ENCODE measurements at regions not wholly inside any gene's neighbourhood (a gene's known extent, or its start where the extent isn't known, plus 50 kb on each side); places are given as distances from the start of the nearest gene placed in this dataset.

- no TSS peak for BruUV-seq (replicated peaks)
- RAD21 ChIA-PET (ENCODE audit: low non-redundant PET in 1 of 2, low total read pairs in 2 of 2, uncharacterized antibody in 2 of 2, unreplicated experiment in 2 of 2): no interaction called here
- POLR2A ChIA-PET: no interaction called here
These were observed 641.1 kb downstream of the RAPGEF2 start for GRCh38 chr4:159743971-159744370.

More at GRCh38 chr4:159743971-159744370, 641.1 kb downstream of the RAPGEF2 start:
- Histone ChIP-seq H3K9ac (ENCODE audit: low read length) (no peak overlapping the region), H3K4me2 (ENCODE audit: low read length) (no peak overlapping the region), H3K79me2 (ENCODE audit: insufficient read depth, low read length) (no peaks in the 10 kb centered on the region), H3K4me1 (ENCODE audit: control insufficient read depth in 1 of 2, insufficient read depth in 2 of 2, low read length in 2 of 2) (no peaks in the 10 kb centered on the region), H3K36me3 (ENCODE audit: control insufficient read depth in 1 of 2, insufficient read depth in 2 of 2, low read length in 2 of 2) (no peaks in the 10 kb centered on the region), H3K9me2 (ENCODE audit: insufficient read depth) (no peaks in the 10 kb centered on the region), H3K27me3 (ENCODE audit: insufficient read depth, low read length) (no peaks in the 10 kb centered on the region), H3K4me3 (replicated peaks in 1 of 2; ENCODE audit: low read depth in 1 of 2, low read length in 2 of 2) (no peak overlapping the region), H3K9me3 (ENCODE audit: control insufficient read depth in 1 of 2, insufficient read depth in 1 of 2, low read depth in 1 of 2, low read length in 2 of 2) (no peaks in the 10 kb centered on the region), H4K20me1 (ENCODE audit: insufficient read depth) (no peaks in the 10 kb centered on the region), H3K27ac (ENCODE audit: low read depth, low read length) (no peak overlapping the region), H2AFZ (ENCODE audit: low read depth, low read length, poor library complexity, severe bottlenecking) (no peak overlapping the region)
- TF ChIP-seq RAD21 (IDR thresholded peaks at IDR 0.05; ENCODE audit: low read depth) (no peak), CEBPB (IDR thresholded peaks at IDR 0.05; ENCODE audit: low read depth) (no peak), SRF (IDR thresholded peaks at IDR 0.05; ENCODE audit: low read depth) (no peak), EZH2phosphoT487 (IDR thresholded peaks at IDR 0.05; ENCODE audit: borderline replicate concordance) (no peak), ZNF274 (IDR thresholded peaks at IDR 0.05; ENCODE audit: low read depth, low read length) (no peak), POLR2AphosphoS5 (IDR thresholded peaks at IDR 0.05; ENCODE audit: low read depth, low read length) (no peak), ZFX (IDR thresholded peaks at IDR 0.05) (no peak), ELF1 (IDR thresholded peaks at IDR 0.05; ENCODE audit: borderline replicate concordance, low read depth) (no peak), JUND (IDR thresholded peaks at IDR 0.05) (no peak), ATF3 (IDR thresholded peaks at IDR 0.05) (no peak), CBX3 (IDR thresholded peaks at IDR 0.05; ENCODE audit: low read depth) (no peak), YY1 (IDR thresholded peaks at IDR 0.05; ENCODE audit: extremely low read depth, insufficient replicate concordance, low read depth, low read length) (no peak), REST (IDR thresholded peaks at IDR 0.05; ENCODE audit: low read depth) (no peak), MAX (IDR thresholded peaks at IDR 0.05) (no peak), SP1 (IDR thresholded peaks at IDR 0.05; ENCODE audit: low read depth) (no peak)
- TF ChIP-seq, protein P1, sequence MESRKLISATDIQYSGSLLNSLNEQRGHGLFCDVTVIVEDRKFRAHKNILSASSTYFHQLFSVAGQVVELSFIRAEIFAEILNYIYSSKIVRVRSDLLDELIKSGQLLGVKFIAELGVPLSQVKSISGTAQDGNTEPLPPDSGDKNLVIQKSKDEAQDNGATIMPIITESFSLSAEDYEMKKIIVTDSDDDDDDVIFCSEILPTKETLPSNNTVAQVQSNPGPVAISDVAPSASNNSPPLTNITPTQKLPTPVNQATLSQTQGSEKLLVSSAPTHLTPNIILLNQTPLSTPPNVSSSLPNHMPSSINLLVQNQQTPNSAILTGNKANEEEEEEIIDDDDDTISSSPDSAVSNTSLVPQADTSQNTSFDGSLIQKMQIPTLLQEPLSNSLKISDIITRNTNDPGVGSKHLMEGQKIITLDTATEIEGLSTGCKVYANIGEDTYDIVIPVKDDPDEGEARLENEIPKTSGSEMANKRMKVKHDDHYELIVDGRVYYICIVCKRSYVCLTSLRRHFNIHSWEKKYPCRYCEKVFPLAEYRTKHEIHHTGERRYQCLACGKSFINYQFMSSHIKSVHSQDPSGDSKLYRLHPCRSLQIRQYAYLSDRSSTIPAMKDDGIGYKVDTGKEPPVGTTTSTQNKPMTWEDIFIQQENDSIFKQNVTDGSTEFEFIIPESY (IDR thresholded peaks at IDR 0.05; ENCODE audit: extremely low read depth, insufficient replicate concordance, low read length): no peak
- ATAC-seq (no peak), DNase-seq (ENCODE audit: low read depth, low spot score) (no peak)
- CTCF ChIA-PET: no interaction called here
- intact Hi-C loops (cut with micrococcal nuclease): no loop called here

All from HCT116 (cell line).